Ovary (tissue), 3 donors: ENCODE measurements at regions not wholly inside any gene's neighbourhood (a gene's known extent, or its start where the extent isn't known, plus 50 kb on each side); places are given as distances from the start of the nearest gene placed in this dataset.

ENCODE experiments used
- CTCF ChIP-seq, 3 donors: fragments of 450-650 bp in 2 of 3; fragments of 200-600 bp in 1 of 3; IDR thresholded peaks; one replicate each; pipeline versions ENCODE4 v1.5.1 to v1.8.0; 2016 to 2022; ENCODE audit warnings: antibody characterized with exemption in 3 of 3, mild to moderate bottlenecking in 1 of 3
- EP300 ChIP-seq: sonication (generic); formaldehyde crosslinking; IDR thresholded peaks from one replicate; pipeline ENCODE4 v1.6.1; 2017; ENCODE audit warnings: antibody characterized with exemption
- donor health status: DM: no; HTN: no; CAD: no.

GRCh38 chr5:168106008-168106761 lies 185.3 kb upstream of the WWC1 start:
- TF ChIP-seq CTCF (IDR thresholded peaks at IDR 0.05) (no peak), EP300 (no peak)
